ENCODE measurements at regions not wholly inside any gene's neighbourhood (a gene's known extent, or its start where the extent isn't known, plus 50 kb on each side); places are given as distances from the start of the nearest gene placed in this dataset.

DNA sequence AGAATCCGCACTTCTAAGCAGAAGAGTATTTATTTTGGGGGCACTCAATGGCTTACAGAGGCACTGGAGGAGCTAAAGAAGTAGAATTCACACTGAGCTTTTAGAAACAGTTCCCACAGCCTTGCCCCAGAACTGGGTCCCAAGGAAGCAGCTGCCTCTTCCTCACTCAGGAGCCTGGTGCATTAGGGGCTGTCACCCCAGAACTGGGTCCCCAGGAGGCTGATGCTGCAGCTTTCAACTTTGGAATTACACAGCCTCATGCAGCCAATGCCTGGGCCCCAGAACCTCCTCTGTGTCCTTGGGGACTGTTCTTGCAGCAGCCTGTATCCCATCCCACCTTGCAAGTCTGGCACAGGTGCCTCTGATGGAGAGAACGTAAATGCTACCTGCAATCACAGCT, 96.4 kb downstream of the DACT2 start:
- WGBS, 3 donors: 86 to 94% (median 88%) methylated on average over 2 of the region's 2 CpGs
- Histone ChIP-seq H3K36me3 (no peaks in the 10 kb centered on the region), H3K4me3 (no peak overlapping the region), H3K4me1 (ENCODE audit: insufficient read depth) (no peaks in the 10 kb centered on the region), H3K9me3 (no peaks in the 10 kb centered on the region), H3K27ac (no peak overlapping the region), H3K27me3 (no peaks in the 10 kb centered on the region)
- DNase-seq: no peak
- intact Hi-C loops (cut with DNase I): loop anchor here in 1 of 4 donors (10.0 kb wide), 1 partner anchor 1932 kb away; no protein-coding TSS in a partner anchor
- TF ChIP-seq CTCF (IDR thresholded peaks at IDR 0.05) (no peak), POLR2A (IDR thresholded peaks at IDR 0.05) (no peak), EP300 (IDR thresholded peaks at IDR 0.05) (no peak)

DNA sequence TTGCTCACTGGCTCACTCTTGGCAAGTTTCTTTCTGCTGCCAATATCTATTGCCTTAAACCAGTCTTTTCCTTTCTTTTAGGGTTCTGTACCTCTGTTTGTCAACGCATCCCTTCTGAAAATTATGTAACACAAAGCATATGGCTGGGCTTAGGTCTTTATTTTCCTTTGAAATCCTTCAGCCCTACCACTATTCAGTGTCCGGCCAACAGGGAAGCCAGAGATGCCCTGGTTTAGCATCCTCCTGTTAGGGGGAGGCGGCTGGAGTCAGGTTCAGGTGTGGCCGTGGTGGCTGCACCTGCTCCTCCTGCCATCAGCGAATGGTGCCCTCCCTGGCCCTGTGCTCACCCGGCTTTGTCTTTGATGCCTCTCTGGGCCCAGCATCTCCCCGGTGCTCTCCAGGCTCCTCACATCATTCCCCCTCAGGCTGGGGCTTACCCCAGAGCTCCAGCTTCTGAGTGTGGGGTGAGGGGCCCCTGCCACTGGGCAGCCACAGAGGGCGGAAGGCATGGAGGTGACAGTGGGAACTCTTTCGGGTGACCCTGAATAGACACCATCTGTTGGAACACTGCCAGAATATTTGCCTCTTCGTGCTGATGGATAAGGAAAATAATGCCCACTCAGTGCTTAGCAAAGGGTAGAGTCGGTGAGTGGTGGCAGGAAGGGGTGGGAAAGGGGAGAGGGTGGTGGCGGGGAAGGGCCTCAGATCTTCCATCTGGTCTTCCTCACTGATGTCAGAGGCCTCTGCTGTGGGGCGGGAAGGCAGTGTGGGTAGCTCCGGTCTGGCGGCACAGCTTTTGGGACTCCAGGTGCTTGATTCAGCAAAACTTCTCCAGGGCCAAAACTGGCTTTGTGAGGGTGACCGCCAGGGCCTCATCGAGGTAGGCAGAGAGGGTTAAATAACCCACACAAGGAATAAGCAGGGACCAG, 97.2 kb downstream of the DACT2 start:
- Histone ChIP-seq H3K4me1 (ENCODE audit: insufficient read depth) (no peaks in the 10 kb centered on the region), H3K27me3 (no peaks in the 10 kb centered on the region), H3K36me3 (no peaks in the 10 kb centered on the region), H3K4me3 (no peak overlapping the region), H3K9me3 (no peaks in the 10 kb centered on the region), H3K27ac (no peak overlapping the region)
- 75 to 83% (median 80%) methylated on average over 17 of the region's 17 CpGs for WGBS, 3 donors
- intact Hi-C loops (cut with DNase I): loop anchor here in 1 of 4 donors (10.0 kb wide), 1 partner anchor 1932 kb away; no protein-coding TSS in a partner anchor
- no peak for DNase-seq
- no peak for TF ChIP-seq EP300 (IDR thresholded peaks at IDR 0.05)
- TF ChIP-seq POLR2A (IDR thresholded peaks at IDR 0.05): no peak
- no peak for TF ChIP-seq CTCF (IDR thresholded peaks at IDR 0.05)

- Histone ChIP-seq H3K4me1 (ENCODE audit: insufficient read depth) (no peaks in the 10 kb centered on the region), H3K27ac (no peak overlapping the region), H3K27me3 (no peaks in the 10 kb centered on the region), H3K36me3 (no peaks in the 10 kb centered on the region), H3K9me3 (no peaks in the 10 kb centered on the region), H3K4me3 (no peak overlapping the region)
- intact Hi-C loops (cut with DNase I): loop anchor here in 1 of 4 donors (10.0 kb wide), 1 partner anchor 1933 kb away; no protein-coding TSS in a partner anchor
- DNase-seq: no peak
- WGBS, 3 donors: 86 to 92% (median 89%) methylated on average over 8 of the region's 8 CpGs
- TF ChIP-seq CTCF (IDR thresholded peaks at IDR 0.05) (no peak), EP300 (IDR thresholded peaks at IDR 0.05) (no peak), POLR2A (IDR thresholded peaks at IDR 0.05) (no peak)
These were observed 98.0 kb downstream of the DACT2 start for GRCh38 chr6:168221497-168222079.

DNA sequence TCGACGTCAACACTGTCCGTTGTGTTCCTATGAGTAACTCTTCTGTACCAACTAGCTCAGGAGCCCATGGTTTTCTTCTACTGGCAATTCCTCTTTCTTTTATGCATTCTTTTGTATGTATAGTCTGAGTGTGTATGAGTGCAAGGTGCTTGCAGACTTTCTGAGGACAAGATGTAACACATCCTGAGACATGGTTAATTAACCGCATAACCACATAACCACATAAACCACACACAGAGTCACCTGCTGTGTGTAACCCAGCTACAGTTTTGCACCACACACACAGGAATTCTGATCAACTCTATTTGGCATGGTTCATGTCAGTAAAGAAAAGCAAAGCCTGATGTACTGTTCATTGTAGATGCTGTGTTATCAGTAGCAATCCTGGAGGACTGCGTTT, 98.6 kb downstream of the DACT2 start:
- WGBS, 3 donors: 83 to 95% (median 92%) methylated on average over 5 of the region's 5 CpGs

More for the DNA sequence above, 98.6 kb downstream of the DACT2 start:
- Histone ChIP-seq H3K4me1 (ENCODE audit: insufficient read depth) (no peaks in the 10 kb centered on the region), H3K27me3 (no peaks in the 10 kb centered on the region), H3K27ac (no peak overlapping the region), H3K36me3 (no peaks in the 10 kb centered on the region), H3K4me3 (no peak overlapping the region), H3K9me3 (no peaks in the 10 kb centered on the region)
- DNase-seq: no peak
- intact Hi-C loops (cut with DNase I): loop anchor here in 1 of 4 donors (10.0 kb wide), 1 partner anchor 1934 kb away; no protein-coding TSS in a partner anchor
- TF ChIP-seq CTCF (IDR thresholded peaks at IDR 0.05): no peak
- no peak for TF ChIP-seq EP300 (IDR thresholded peaks at IDR 0.05)
- no peak for TF ChIP-seq POLR2A (IDR thresholded peaks at IDR 0.05)

Measured in ovary (tissue), 7 donors.